HepG2 (cell line): ENCODE measurements at regions not wholly inside any gene's neighbourhood (a gene's known extent, or its start where the extent isn't known, plus 50 kb on each side); places are given as distances from the start of the nearest gene placed in this dataset.

Source experiments
- ATAC-seq: fragments of 200-7000 bp; cut with Tn5 transposase; 3 replicates; pipeline ENCODE4 v1.9.1; 2020; ENCODE audit warnings: mild to moderate bottlenecking, moderate library complexity
- BruUV-seq: library from RNA; stranded (reverse); fragments of 400-500 nt; replicated peaks from 2 replicates; lab custom pipeline; 2021; lab: Mats Ljungman, UMichigan
- CTCF ChIA-PET: fragments of 300-600 bp; formaldehyde crosslinking; extraction: SDS; loops from one replicate; lab custom pipeline; 2021; ENCODE audit warnings: low total read pairs, inconsistent platforms, low intra/inter-chr PET ratio; lab: Yijun Ruan, JAX
- POLR2A ChIA-PET: fragments of 350-600 bp; sonication (Branson Sonifier 250); formaldehyde crosslinking; loops from one replicate; lab custom pipeline; 2020; ENCODE audit warnings: antibody characterized with exemption, inconsistent platforms; lab: Yijun Ruan, JAX
- DNase-seq: peaks from one replicate; pipeline ENCODE4 v3.0.0-alpha.2; 2015; ENCODE audit warnings: low spot score
- FAIRE-seq: peaks from 3 replicates; lab custom pipeline; 2011; peaks lifted over from hg19 to GRCh38; lab: Jason Lieb, UNC
- H2AFZ ChIP-seq: one replicate; pipeline ENCODE4 v1.6.1; 2011; ENCODE audit warnings: low read length, inconsistent platforms
- H3K27ac ChIP-seq: fragments of 300-600 bp; 3 replicates; pipeline ENCODE4 v1.8.0; 2011; ENCODE audit warnings: mixed run types, mild to moderate bottlenecking, mixed read lengths, low read length, inconsistent platforms; ENCODE audit not compliant: insufficient read depth; ENCODE audit errors: extremely low read length
- H3K27me3 ChIP-seq, 2 experiments: fragments of 200-600 bp in 1 of 2; 2 replicates in 1 of 2; 3 replicates in 1 of 2; pipeline versions ENCODE4 v1.6.0 to v1.8.0; 2011; ENCODE audit warnings: low read length in 2 of 2, mild to moderate bottlenecking in 2 of 2, moderate library complexity in 2 of 2, inconsistent platforms in 1 of 2; ENCODE audit not compliant: insufficient read depth in 2 of 2, control insufficient read depth in 1 of 2
- H3K36me3 ChIP-seq, 2 experiments: fragments of 200-600 bp in 1 of 2; replicated peaks in 1 of 2; 2 replicates in 1 of 2; 3 replicates in 1 of 2; pipeline versions ENCODE4 v1.5.1 to v1.8.0; 2011; ENCODE audit warnings: low read length in 2 of 2, inconsistent platforms in 1 of 2; ENCODE audit not compliant: insufficient read depth in 2 of 2, control insufficient read depth in 1 of 2
- H3K4me1 ChIP-seq: 2 replicates; pipeline ENCODE4 v1.5.1; 2012; ENCODE audit warnings: low read length, inconsistent platforms; ENCODE audit not compliant: insufficient read depth
- H3K4me2 ChIP-seq: 2 replicates; pipeline ENCODE4 v1.6.0; 2011; ENCODE audit warnings: low read depth, low read length, inconsistent platforms
- H3K4me3 ChIP-seq, 3 experiments: fragments of 200-600 bp in 1 of 3; sonication (generic), shearing (Covaris generic) in 1 of 3; replicated peaks in 1 of 3; 2 replicates each; pipeline ENCODE4 v1.5.1; 2011 to 2016; ENCODE audit warnings: low read length in 3 of 3, inconsistent platforms in 2 of 3, low read depth in 2 of 3, mild to moderate bottlenecking in 2 of 3, control low read depth in 1 of 3, mixed read lengths in 1 of 3; ENCODE audit not compliant: insufficient read depth in 1 of 3
- H3K79me2 ChIP-seq: one replicate; pipeline ENCODE4 v1.6.1; 2011; ENCODE audit warnings: low read length, inconsistent platforms; ENCODE audit not compliant: insufficient read depth
- H3K9ac ChIP-seq: 2 replicates; pipeline ENCODE4 v1.6.0; 2011; ENCODE audit warnings: mild to moderate bottlenecking, low read depth, low read length, inconsistent platforms; ENCODE audit not compliant: insufficient read depth
- H3K9me3 ChIP-seq: 2 replicates; pipeline ENCODE4 v1.5.1; 2012; ENCODE audit warnings: mild to moderate bottlenecking, low read length
- H4K20me1 ChIP-seq: 2 replicates; pipeline ENCODE4 v1.6.0; 2011; ENCODE audit warnings: inconsistent platforms, mild to moderate bottlenecking, low read length, moderate library complexity; ENCODE audit not compliant: insufficient read depth
- ARNTL ChIP-seq: sonication (generic); formaldehyde crosslinking; IDR thresholded peaks from 2 replicates; pipeline ENCODE4 v1.4.0; 2020; ENCODE audit warnings: mild to moderate bottlenecking, missing genetic modification reagents
- GATA4 ChIP-seq: sonication (generic); IDR thresholded peaks from 2 replicates; pipeline ENCODE4 v1.6.1; 2016; ENCODE audit warnings: antibody characterized with exemption, low read depth, borderline replicate concordance
- HOXA9 ChIP-seq: sonication (generic); formaldehyde crosslinking; IDR thresholded peaks from 2 replicates; pipeline ENCODE4 v1.8.1; 2022; ENCODE audit warnings: missing genetic modification reagents, mild to moderate bottlenecking, moderate library complexity, borderline replicate concordance
- JUNB ChIP-seq: sonication (generic); formaldehyde crosslinking; IDR thresholded peaks from 2 replicates; pipeline ENCODE4 v1.8.0; 2022; ENCODE audit warnings: missing genetic modification reagents, mild to moderate bottlenecking, borderline replicate concordance
- LRRFIP1 ChIP-seq: sonication (generic); formaldehyde crosslinking; conservative IDR thresholded peaks from 2 replicates; pipeline ENCODE4 v1.4.0; 2020; ENCODE audit warnings: missing genetic modification reagents
- MIXL1 ChIP-seq: IDR thresholded peaks from 2 replicates; pipeline ENCODE4 v1.6.1; 2016
- PRDM15 ChIP-seq: sonication (generic); formaldehyde crosslinking; IDR thresholded peaks from 2 replicates; pipeline ENCODE4 v1.4.0; 2020; ENCODE audit warnings: missing genetic modification reagents
- ZBTB10 ChIP-seq: sonication (generic); formaldehyde crosslinking; IDR thresholded peaks from 2 replicates; pipeline ENCODE4 v1.4.0; 2020; ENCODE audit warnings: missing genetic modification reagents, borderline replicate concordance
- ZBTB20 ChIP-seq: sonication (generic); formaldehyde crosslinking; IDR thresholded peaks from 2 replicates; pipeline ENCODE4 v1.8.1; 2023; ENCODE audit warnings: missing genetic modification reagents, low read depth, mild to moderate bottlenecking, borderline replicate concordance
- ZFP1 ChIP-seq: IDR thresholded peaks from 2 replicates; pipeline ENCODE4 v1.6.1; 2016
- ZGPAT ChIP-seq: IDR thresholded peaks from 2 replicates; pipeline ENCODE4 v1.6.1; 2016; ENCODE audit warnings: mild to moderate bottlenecking
- ZNF597 ChIP-seq: sonication (generic); formaldehyde crosslinking; IDR thresholded peaks from 2 replicates; pipeline ENCODE4 v1.5.0; 2020; ENCODE audit warnings: missing genetic modification reagents
- ZNF644 ChIP-seq: IDR thresholded peaks from 2 replicates; pipeline ENCODE4 v1.6.1; 2016; ENCODE audit warnings: low read depth
- WGBS: methylation state at CpG from one replicate; pipeline ENCODE4 v1.1.6; 2017; ENCODE audit warnings: low lambda C conversion rate; 5-methylcytosine and 5-hydroxymethylcytosine counted together
- in situ Hi-C: cut with HindIII; loops from 2 replicates; pipeline ENCODE4 v1.10.0; 2017; ENCODE audit warnings: low pct_unique_long_range_greater_than_20kb; ENCODE audit not compliant: extremely low pct_ligation_motif_present
- intact Hi-C: fragments of 100-400 bp; cut with micrococcal nuclease; formaldehyde crosslinking; loops from one replicate; pipeline ENCODE4 v1.10.0; 2022; ENCODE audit not compliant: unreplicated experiment

- FAIRE-seq (no peak), ATAC-seq (no peak), DNase-seq (no peak)
- H3K9ac ChIP-seq: no peak overlapping the region
- no peak overlapping the region for H3K4me3 ChIP-seq
- H3K79me2 ChIP-seq: no peaks in the 10 kb centered on the region
- in situ Hi-C loops: no loop called here
- no peaks in the 10 kb centered on the region for H3K36me3 ChIP-seq
- intact Hi-C loops: loop anchor here (2.0 kb wide), 1 partner anchor 35 kb away; no protein-coding TSS in a partner anchor
- WGBS: 2% methylated on average over 2 of the region's 2 CpGs
- peak overlapping the region; percentile 28; the same call in 1 of the 2 replicates for H3K4me2 ChIP-seq
- peaks cover 15% of the 10 kb centered on the region for H3K4me1 ChIP-seq
- ChIA-PET POLR2A (interaction anchor here (1.0 to 1.1 kb wide), 3 partner anchors 36 to 116 kb away, joined by 4 to 8 read pairs (median 5); partner anchors contain the start of genes C4BPB and CD55), CTCF (no interaction called here)
- BruUV-seq: no TSS peak
- H3K27ac ChIP-seq: peak overlapping the region; percentile 46
- no peaks in the 10 kb centered on the region for H4K20me1 ChIP-seq
- H3K27me3 ChIP-seq: no peaks in the 10 kb centered on the region
- no peak overlapping the region for H2AFZ ChIP-seq
- H3K9me3 ChIP-seq: no peaks in the 10 kb centered on the region
- TF ChIP-seq MIXL1 (CRISPR knock-in tag): no peak
- no peak for TF ChIP-seq HOXA9 (CRISPR knock-in tag)
- no peak for TF ChIP-seq LRRFIP1 (CRISPR knock-in tag)
- TF ChIP-seq ZBTB10: no peak
- no peak for TF ChIP-seq PRDM15 (CRISPR knock-in tag)
- TF ChIP-seq ARNTL: no peak
- no peak for TF ChIP-seq ZBTB20 (CRISPR knock-in tag)
- TF ChIP-seq JUNB (CRISPR knock-in tag): no peak
- TF ChIP-seq GATA4: no peak
- TF ChIP-seq ZNF644 (CRISPR knock-in tag): no peak
- TF ChIP-seq ZNF597: no peak
- no peak for TF ChIP-seq ZGPAT (CRISPR knock-in tag)
- no peak for TF ChIP-seq ZFP1 (CRISPR knock-in tag)
Observed at GRCh38 chr1:207205614-207206061, 101.6 kb downstream of the C4BPA start.
